ENCODE measurements at regions not wholly inside any gene's neighbourhood (a gene's known extent, or its start where the extent isn't known, plus 50 kb on each side); places are given as distances from the start of the nearest gene placed in this dataset.

GRCh38 chr7:25968205-25968993 lies 183.6 kb upstream of the NFE2L3 start:
- Mint-ChIP-seq H3K4me3 (no peak overlapping the region), H3K27ac (peak overlapping the region; percentile 26), H3K27me3 (ENCODE audit: low read depth) (peaks cover 27% of the 10 kb centered on the region), H3K36me3 (ENCODE audit: low read depth) (no peaks in the 10 kb centered on the region), H3K9me3 (no peaks in the 10 kb centered on the region), H3K4me1 (ENCODE audit: low read depth) (peaks cover 7% of the 10 kb centered on the region)
- DNase-seq, result peak; percentile 49
- intact Hi-C loops (cut with micrococcal nuclease), result no loop called here
- CTCF ChIA-PET, result interaction anchor here (0.6 to 2.1 kb wide), 3 partner anchors 12 to 708 kb away, joined by 3 to 8 read pairs (median 3); no protein-coding TSS in a partner anchor

- peaks cover 19% of the 10 kb centered on the region for H3K27me3 Mint-ChIP-seq (ENCODE audit: low read depth)
- CTCF ChIA-PET, result no interaction called here
These were observed 181.6 kb upstream of the NFE2L3 start for GRCh38 chr7:25970356-25970755.

GRCh38 chr7:25970911-25971310 lies 181.1 kb upstream of the NFE2L3 start:
- no peak overlapping the region for H3K4me3 Mint-ChIP-seq

More at GRCh38 chr7:25970356-25970755, 181.6 kb upstream of the NFE2L3 start:
- Mint-ChIP-seq H3K4me1 (ENCODE audit: low read depth) (peaks cover 7% of the 10 kb centered on the region), H3K27ac (no peak overlapping the region), H3K36me3 (ENCODE audit: low read depth) (no peaks in the 10 kb centered on the region), H3K9me3 (no peaks in the 10 kb centered on the region), H3K4me3 (no peak overlapping the region)
- intact Hi-C loops (cut with micrococcal nuclease), result no loop called here
- DNase-seq, result no peak

GRCh38 chr7:25976630-25977029 lies 175.4 kb upstream of the NFE2L3 start:
- no peaks in the 10 kb centered on the region for H3K4me1 Mint-ChIP-seq (ENCODE audit: low read depth)
- H3K27me3 Mint-ChIP-seq (ENCODE audit: low read depth), result no peaks in the 10 kb centered on the region
- no peak for DNase-seq
- no peak overlapping the region for H3K4me3 Mint-ChIP-seq
- H3K9me3 Mint-ChIP-seq, result peaks cover 11% of the 10 kb centered on the region
- CTCF ChIA-PET, result interaction anchor here (0.6 kb wide), 1 partner anchor 309 kb away, joined by 5 read pairs; no protein-coding TSS in a partner anchor
- H3K36me3 Mint-ChIP-seq (ENCODE audit: low read depth), result no peaks in the 10 kb centered on the region
- H3K27ac Mint-ChIP-seq, result no peak overlapping the region
- intact Hi-C loops (cut with micrococcal nuclease), result no loop called here

More at GRCh38 chr7:25970911-25971310, 181.1 kb upstream of the NFE2L3 start:
- Mint-ChIP-seq H3K27me3 (ENCODE audit: low read depth) (peaks cover 17% of the 10 kb centered on the region), H3K27ac (no peak overlapping the region), H3K9me3 (no peaks in the 10 kb centered on the region), H3K36me3 (ENCODE audit: low read depth) (no peaks in the 10 kb centered on the region), H3K4me1 (ENCODE audit: low read depth) (peaks cover 7% of the 10 kb centered on the region)
- intact Hi-C loops (cut with micrococcal nuclease), result no loop called here
- CTCF ChIA-PET, result no interaction called here
- no peak for DNase-seq

- H3K36me3 Mint-ChIP-seq (ENCODE audit: low read depth), result no peaks in the 10 kb centered on the region
- intact Hi-C loops (cut with micrococcal nuclease), result no loop called here
- no peak overlapping the region for H3K4me3 Mint-ChIP-seq
- H3K27me3 Mint-ChIP-seq (ENCODE audit: low read depth), result no peaks in the 10 kb centered on the region
- no peak overlapping the region for H3K27ac Mint-ChIP-seq
- peaks cover 11% of the 10 kb centered on the region for H3K9me3 Mint-ChIP-seq
- CTCF ChIA-PET, result no interaction called here
- H3K4me1 Mint-ChIP-seq (ENCODE audit: low read depth), result no peaks in the 10 kb centered on the region
- DNase-seq, result no peak
These were observed 173.5 kb upstream of the NFE2L3 start for GRCh38 chr7:25978466-25978865.

GRCh38 chr7:25979605-25980004 lies 172.4 kb upstream of the NFE2L3 start:
- no peaks in the 10 kb centered on the region for H3K27me3 Mint-ChIP-seq (ENCODE audit: low read depth)
- H3K27ac Mint-ChIP-seq, result no peak overlapping the region
- CTCF ChIA-PET, result no interaction called here
- peaks cover 11% of the 10 kb centered on the region for H3K9me3 Mint-ChIP-seq
- H3K4me1 Mint-ChIP-seq (ENCODE audit: low read depth), result no peaks in the 10 kb centered on the region
- DNase-seq, result no peak
- no peaks in the 10 kb centered on the region for H3K36me3 Mint-ChIP-seq (ENCODE audit: low read depth)
- intact Hi-C loops (cut with micrococcal nuclease), result no loop called here
- no peak overlapping the region for H3K4me3 Mint-ChIP-seq

- H3K9me3 Mint-ChIP-seq, result no peaks in the 10 kb centered on the region
- CTCF ChIA-PET, result no interaction called here
- peaks cover 2% of the 10 kb centered on the region for H3K27me3 Mint-ChIP-seq (ENCODE audit: low read depth)
These were observed 169.3 kb upstream of the NFE2L3 start for GRCh38 chr7:25982684-25983083.

GRCh38 chr7:25985196-25985595 lies 166.8 kb upstream of the NFE2L3 start:
- CTCF ChIA-PET, result interaction anchor here (1.0 kb wide), 1 partner anchor 54 kb away, joined by 3 read pairs; no protein-coding TSS in a partner anchor

More at GRCh38 chr7:25982684-25983083, 169.3 kb upstream of the NFE2L3 start:
- Mint-ChIP-seq H3K36me3 (ENCODE audit: low read depth) (no peaks in the 10 kb centered on the region), H3K27ac (no peak overlapping the region), H3K4me3 (no peak overlapping the region), H3K4me1 (ENCODE audit: low read depth) (no peaks in the 10 kb centered on the region)
- DNase-seq, result no peak
- intact Hi-C loops (cut with micrococcal nuclease), result no loop called here

GRCh38 chr7:25988640-25989039 lies 163.4 kb upstream of the NFE2L3 start:
- intact Hi-C loops (cut with micrococcal nuclease), result no loop called here
- Mint-ChIP-seq H3K36me3 (ENCODE audit: low read depth) (no peaks in the 10 kb centered on the region), H3K4me1 (ENCODE audit: low read depth) (no peaks in the 10 kb centered on the region), H3K27ac (no peak overlapping the region), H3K9me3 (no peaks in the 10 kb centered on the region), H3K4me3 (no peak overlapping the region), H3K27me3 (ENCODE audit: low read depth) (peaks cover 2% of the 10 kb centered on the region)
- CTCF ChIA-PET, result interaction anchor here (0.9 kb wide), 1 partner anchor 96 kb away, joined by 4 read pairs; no protein-coding TSS in a partner anchor
- no peak for DNase-seq

More at GRCh38 chr7:25985196-25985595, 166.8 kb upstream of the NFE2L3 start:
- Mint-ChIP-seq H3K4me1 (ENCODE audit: low read depth) (no peaks in the 10 kb centered on the region), H3K4me3 (no peak overlapping the region), H3K9me3 (no peaks in the 10 kb centered on the region), H3K27ac (no peak overlapping the region), H3K36me3 (ENCODE audit: low read depth) (no peaks in the 10 kb centered on the region), H3K27me3 (ENCODE audit: low read depth) (peaks cover 2% of the 10 kb centered on the region)
- intact Hi-C loops (cut with micrococcal nuclease), result no loop called here
- no peak for DNase-seq

GRCh38 chr7:25989140-25989705 lies 162.8 kb upstream of the NFE2L3 start:
- intact Hi-C loops (cut with micrococcal nuclease), result no loop called here
- CTCF ChIA-PET, result interaction anchor here (0.5 to 0.9 kb wide), 2 partner anchors 48 to 96 kb away, joined by 3 to 4 read pairs; no protein-coding TSS in a partner anchor

GRCh38 chr7:25994433-25994994 lies 157.5 kb upstream of the NFE2L3 start:
- H3K27ac Mint-ChIP-seq, result no peak overlapping the region

More at GRCh38 chr7:25989140-25989705, 162.8 kb upstream of the NFE2L3 start:
- Mint-ChIP-seq H3K4me3 (no peak overlapping the region), H3K4me1 (ENCODE audit: low read depth) (no peaks in the 10 kb centered on the region), H3K27me3 (ENCODE audit: low read depth) (peaks cover 2% of the 10 kb centered on the region), H3K9me3 (no peaks in the 10 kb centered on the region), H3K36me3 (ENCODE audit: low read depth) (no peaks in the 10 kb centered on the region), H3K27ac (no peak overlapping the region)
- no peak for DNase-seq

GRCh38 chr7:25995216-25995615 lies 156.8 kb upstream of the NFE2L3 start:
- H3K4me3 Mint-ChIP-seq, result no peak overlapping the region
- no peak overlapping the region for H3K27ac Mint-ChIP-seq
- H3K27me3 Mint-ChIP-seq (ENCODE audit: low read depth), result no peaks in the 10 kb centered on the region
- no peaks in the 10 kb centered on the region for H3K36me3 Mint-ChIP-seq (ENCODE audit: low read depth)
- no peak for DNase-seq
- intact Hi-C loops (cut with micrococcal nuclease), result no loop called here
- H3K4me1 Mint-ChIP-seq (ENCODE audit: low read depth), result no peaks in the 10 kb centered on the region
- no peaks in the 10 kb centered on the region for H3K9me3 Mint-ChIP-seq
- CTCF ChIA-PET, result interaction anchor here (0.8 kb wide), 1 partner anchor 103 kb away, joined by 3 read pairs; no protein-coding TSS in a partner anchor

More at GRCh38 chr7:25994433-25994994, 157.5 kb upstream of the NFE2L3 start:
- CTCF ChIA-PET, result no interaction called here
- H3K27me3 Mint-ChIP-seq (ENCODE audit: low read depth), result no peaks in the 10 kb centered on the region
- no peaks in the 10 kb centered on the region for H3K36me3 Mint-ChIP-seq (ENCODE audit: low read depth)
- H3K9me3 Mint-ChIP-seq, result no peaks in the 10 kb centered on the region
- DNase-seq, result no peak
- no peak overlapping the region for H3K4me3 Mint-ChIP-seq
- no peaks in the 10 kb centered on the region for H3K4me1 Mint-ChIP-seq (ENCODE audit: low read depth)
- intact Hi-C loops (cut with micrococcal nuclease), result no loop called here

Data from activated naive CD4-positive, alpha-beta T cell treated with anti-CD3 and anti-CD28 coated beads for 36 hours (primary cell).